Activated CD4-positive, alpha-beta memory T cell treated with anti-CD3 and anti-CD28 coated beads for 36 hours (primary cell): ENCODE measurements at regions not wholly inside any gene's neighbourhood (a gene's known extent, or its start where the extent isn't known, plus 50 kb on each side); places are given as distances from the start of the nearest gene placed in this dataset.
"Not testable (repeated sequence)": the region's sequence is repeated elsewhere in the genome, so short reads cannot be mapped to it uniquely, and the experiment has no call there.

Experiments
- CTCF ChIA-PET: fragments of 350-600 bp; sonication (Branson Sonifier 250); formaldehyde crosslinking; loops from one replicate; lab custom pipeline; 2021; ENCODE audit warnings: antibody characterized with exemption, inconsistent platforms; lab: Charles Lee
- POLR2A ChIA-PET: fragments of 350-600 bp; sonication (Branson Sonifier 250); formaldehyde crosslinking; loops from one replicate; lab custom pipeline; 2021; ENCODE audit warnings: antibody characterized with exemption; lab: Charles Lee
- DNase-seq: peaks from one replicate; pipeline ENCODE4 v3.0.0-alpha.2; 2020
- H3K27ac Mint-ChIP-seq: one replicate; pipeline ENCODE4 v1.8.0; 2021; ENCODE audit warnings: mixed read lengths
- H3K27me3 Mint-ChIP-seq: one replicate; pipeline ENCODE4 v1.8.0; 2021; ENCODE audit warnings: mixed read lengths
- H3K36me3 Mint-ChIP-seq: one replicate; pipeline ENCODE4 v1.8.0; 2021; ENCODE audit warnings: mixed read lengths
- H3K4me1 Mint-ChIP-seq: one replicate; pipeline ENCODE4 v1.8.0; 2021; ENCODE audit warnings: low read depth, mixed read lengths
- H3K4me3 Mint-ChIP-seq: one replicate; pipeline ENCODE4 v1.8.0; 2021; ENCODE audit warnings: mild to moderate bottlenecking, mixed read lengths
- H3K9me3 Mint-ChIP-seq: one replicate; pipeline ENCODE4 v1.8.0; 2021; ENCODE audit warnings: mixed read lengths
- intact Hi-C: fragments of 100-400 bp; cut with micrococcal nuclease; formaldehyde crosslinking; loops from one replicate; pipeline ENCODE4 v1.15.1; 2023

GRCh38 chr1:64340361-64340760 lies 129.6 kb upstream of the CACHD1 start:
- DNase-seq, result no peak
- H3K4me3 Mint-ChIP-seq, result no peak overlapping the region
- H3K27ac Mint-ChIP-seq, result no peak overlapping the region
- CTCF ChIA-PET, result no interaction called here
- H3K9me3 Mint-ChIP-seq, result no peaks in the 10 kb centered on the region
- H3K27me3 Mint-ChIP-seq, result peaks cover 2% of the 10 kb centered on the region
- H3K4me1 Mint-ChIP-seq, result no peaks in the 10 kb centered on the region
- intact Hi-C loops, result no loop called here
- POLR2A ChIA-PET, result no interaction called here
- H3K36me3 Mint-ChIP-seq, result no peaks in the 10 kb centered on the region

GRCh38 chr1:64343105-64343822 lies 126.7 kb upstream of the CACHD1 start:
- Mint-ChIP-seq H3K9me3 (no peaks in the 10 kb centered on the region), H3K27me3 (peaks cover 2% of the 10 kb centered on the region), H3K27ac (no peak overlapping the region), H3K4me3 (no peak overlapping the region), H3K4me1 (no peaks in the 10 kb centered on the region), H3K36me3 (no peaks in the 10 kb centered on the region)
- ChIA-PET CTCF (no interaction called here), POLR2A (no interaction called here)
- DNase-seq, result no peak
- intact Hi-C loops, result no loop called here

DNA sequence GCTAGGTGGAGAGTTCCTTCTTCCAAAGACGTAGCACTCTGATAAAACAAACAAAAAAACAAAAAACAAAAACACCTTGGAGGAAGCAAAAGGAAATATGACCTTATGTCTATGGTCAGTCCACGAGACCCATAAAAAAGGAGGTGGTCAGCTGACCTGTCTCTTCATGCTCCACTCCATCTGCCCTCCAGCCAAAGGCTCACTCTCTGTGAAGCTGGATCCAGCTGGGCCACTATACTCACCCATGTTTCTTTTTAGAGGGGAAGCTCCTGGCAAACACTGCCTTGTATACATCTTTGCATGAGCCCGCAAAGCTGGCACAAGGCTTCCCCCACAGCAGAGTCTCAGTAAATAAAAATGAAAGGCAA lies 126.1 kb upstream of the CACHD1 start:
- Mint-ChIP-seq H3K9me3 (no peaks in the 10 kb centered on the region), H3K4me1 (no peaks in the 10 kb centered on the region), H3K27me3 (peaks cover 2% of the 10 kb centered on the region), H3K36me3 (no peaks in the 10 kb centered on the region), H3K4me3 (no peak overlapping the region), H3K27ac (no peak overlapping the region)
- POLR2A ChIA-PET, result no interaction called here
- CTCF ChIA-PET, result no interaction called here
- intact Hi-C loops, result no loop called here
- DNase-seq, result no peak

DNA sequence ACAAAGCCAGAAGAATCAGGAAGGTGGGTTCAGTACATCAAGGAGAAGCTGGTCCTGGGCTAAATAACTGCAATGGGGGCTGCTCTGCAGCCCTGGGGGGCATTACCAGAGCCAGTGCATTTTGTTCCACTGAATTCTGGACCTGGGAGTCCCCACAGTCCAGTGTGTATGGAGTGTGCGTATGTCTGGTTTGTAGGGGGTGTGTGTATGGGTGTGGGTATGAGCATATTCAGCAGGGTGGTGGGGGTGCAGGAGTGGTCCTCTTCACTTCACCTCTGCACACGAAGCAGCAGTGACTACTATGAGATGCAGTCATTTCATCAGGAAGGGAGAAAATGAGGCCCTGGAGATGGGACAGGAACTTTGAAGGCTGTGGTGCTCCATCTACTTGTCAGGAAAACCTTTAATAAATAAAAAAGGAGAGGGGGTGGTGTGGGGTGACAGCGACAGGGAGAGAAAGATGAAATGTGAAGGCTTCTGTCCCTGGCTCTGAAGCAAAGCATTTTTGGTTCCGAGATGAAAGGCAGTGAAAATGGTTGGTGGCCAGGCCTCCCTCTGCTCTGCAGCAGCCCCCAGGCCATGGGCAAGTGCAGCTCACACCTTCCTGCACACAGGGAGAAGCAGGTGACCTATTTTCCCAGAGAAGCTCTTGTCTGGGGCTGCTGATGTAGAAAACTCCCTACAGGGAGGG lies 121.5 kb upstream of the CACHD1 start:
- Mint-ChIP-seq H3K36me3 (no peaks in the 10 kb centered on the region), H3K27ac (no peak overlapping the region), H3K9me3 (no peaks in the 10 kb centered on the region), H3K27me3 (no peaks in the 10 kb centered on the region), H3K4me3 (no peak overlapping the region), H3K4me1 (no peaks in the 10 kb centered on the region)
- intact Hi-C loops, result no loop called here
- POLR2A ChIA-PET, result no interaction called here
- CTCF ChIA-PET, result no interaction called here
- no peak for DNase-seq

GRCh38 chr1:64348961-64349648 lies 120.8 kb upstream of the CACHD1 start:
- no peak overlapping the region for H3K4me3 Mint-ChIP-seq
- DNase-seq, result no peak
- H3K4me1 Mint-ChIP-seq, result no peaks in the 10 kb centered on the region
- intact Hi-C loops, result no loop called here
- no peaks in the 10 kb centered on the region for H3K36me3 Mint-ChIP-seq
- ChIA-PET CTCF (no interaction called here), POLR2A (no interaction called here)
- no peak overlapping the region for H3K27ac Mint-ChIP-seq
- H3K27me3 Mint-ChIP-seq, result no peaks in the 10 kb centered on the region
- H3K9me3 Mint-ChIP-seq, result no peaks in the 10 kb centered on the region

GRCh38 chr1:64355534-64355933 lies 114.4 kb upstream of the CACHD1 start:
- intact Hi-C loops, H3K27me3 Mint-ChIP-seq, DNase-seq, H3K27ac Mint-ChIP-seq, POLR2A ChIA-PET, H3K4me3 Mint-ChIP-seq, H3K4me1 Mint-ChIP-seq, H3K9me3 Mint-ChIP-seq, CTCF ChIA-PET, H3K36me3 Mint-ChIP-seq: not testable (repeated sequence)

GRCh38 chr1:64356636-64357256 lies 113.2 kb upstream of the CACHD1 start:
- ChIA-PET POLR2A (no interaction called here), CTCF (no interaction called here)
- Mint-ChIP-seq H3K4me1 (no peaks in the 10 kb centered on the region), H3K36me3 (no peaks in the 10 kb centered on the region), H3K27ac (no peak overlapping the region), H3K9me3 (no peaks in the 10 kb centered on the region), H3K4me3 (no peak overlapping the region), H3K27me3 (peaks cover 8% of the 10 kb centered on the region)
- DNase-seq, result no peak
- intact Hi-C loops, result no loop called here

- no peak for DNase-seq
- H3K4me1 Mint-ChIP-seq, result no peaks in the 10 kb centered on the region
- H3K27me3 Mint-ChIP-seq, result peaks cover 8% of the 10 kb centered on the region
- H3K4me3 Mint-ChIP-seq, result no peak overlapping the region
- no peaks in the 10 kb centered on the region for H3K36me3 Mint-ChIP-seq
- ChIA-PET POLR2A (no interaction called here), CTCF (no interaction called here)
- intact Hi-C loops, result no loop called here
- H3K9me3 Mint-ChIP-seq, result no peaks in the 10 kb centered on the region
- no peak overlapping the region for H3K27ac Mint-ChIP-seq
Observed at GRCh38 chr1:64357422-64357821, 112.5 kb upstream of the CACHD1 start.

DNA sequence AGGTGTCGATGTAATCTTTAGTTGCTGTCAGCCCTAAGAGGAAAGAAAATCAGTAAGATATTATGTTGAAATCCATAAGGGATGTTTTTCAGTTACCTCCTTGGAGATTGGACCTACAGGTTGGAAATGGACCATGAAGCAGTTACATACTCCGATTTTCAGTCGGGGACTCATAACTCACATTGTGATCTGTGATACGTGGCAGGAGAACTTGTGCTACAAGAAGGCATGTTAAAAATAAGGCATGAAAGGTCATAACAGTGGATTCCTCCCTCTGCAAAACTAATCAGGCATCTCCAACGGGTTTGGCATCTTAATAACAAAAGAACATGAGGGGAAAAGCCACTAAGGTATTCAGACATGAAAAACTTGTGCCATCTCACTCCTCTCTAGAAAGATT lies 111.2 kb upstream of the CACHD1 start:
- Mint-ChIP-seq H3K27ac (no peak overlapping the region), H3K36me3 (no peaks in the 10 kb centered on the region), H3K4me3 (no peak overlapping the region), H3K27me3 (peaks cover 8% of the 10 kb centered on the region), H3K9me3 (no peaks in the 10 kb centered on the region), H3K4me1 (no peaks in the 10 kb centered on the region)
- intact Hi-C loops, result no loop called here
- DNase-seq, result no peak
- CTCF ChIA-PET, result no interaction called here
- POLR2A ChIA-PET, result no interaction called here

GRCh38 chr1:64361974-64362373 lies 108.0 kb upstream of the CACHD1 start:
- CTCF ChIA-PET, result no interaction called here
- intact Hi-C loops, result no loop called here
- H3K27ac Mint-ChIP-seq, result no peak overlapping the region

DNA sequence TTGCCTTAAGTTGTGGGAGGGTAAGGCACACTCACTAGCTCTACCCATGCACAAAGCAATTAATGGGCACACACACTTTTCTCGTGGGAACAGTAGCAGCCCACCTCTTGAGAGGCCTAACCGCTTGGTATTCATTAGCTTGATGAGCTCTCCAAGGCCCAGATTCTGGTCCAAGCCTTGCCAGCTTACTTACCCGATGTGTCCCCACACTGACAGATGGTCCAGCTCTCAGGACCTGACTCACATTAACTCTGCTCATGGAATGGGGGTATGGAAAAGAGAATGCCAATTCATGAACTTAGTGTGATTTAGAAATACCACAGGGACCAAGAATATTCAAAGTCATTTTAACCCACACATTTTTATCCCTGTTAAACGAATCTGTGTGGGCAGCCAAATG lies 106.8 kb upstream of the CACHD1 start:
- intact Hi-C loops, result no loop called here
- Mint-ChIP-seq H3K27ac (no peak overlapping the region), H3K27me3 (peaks cover 8% of the 10 kb centered on the region), H3K4me1 (no peaks in the 10 kb centered on the region), H3K36me3 (no peaks in the 10 kb centered on the region), H3K4me3 (no peak overlapping the region), H3K9me3 (no peaks in the 10 kb centered on the region)
- CTCF ChIA-PET, result no interaction called here
- no peak for DNase-seq
- POLR2A ChIA-PET, result no interaction called here

More at GRCh38 chr1:64361974-64362373, 108.0 kb upstream of the CACHD1 start:
- POLR2A ChIA-PET, result no interaction called here
- DNase-seq, result no peak
- no peaks in the 10 kb centered on the region for H3K4me1 Mint-ChIP-seq
- H3K9me3 Mint-ChIP-seq, result no peaks in the 10 kb centered on the region
- no peaks in the 10 kb centered on the region for H3K36me3 Mint-ChIP-seq
- no peak overlapping the region for H3K4me3 Mint-ChIP-seq
- H3K27me3 Mint-ChIP-seq, result peaks cover 13% of the 10 kb centered on the region

DNA sequence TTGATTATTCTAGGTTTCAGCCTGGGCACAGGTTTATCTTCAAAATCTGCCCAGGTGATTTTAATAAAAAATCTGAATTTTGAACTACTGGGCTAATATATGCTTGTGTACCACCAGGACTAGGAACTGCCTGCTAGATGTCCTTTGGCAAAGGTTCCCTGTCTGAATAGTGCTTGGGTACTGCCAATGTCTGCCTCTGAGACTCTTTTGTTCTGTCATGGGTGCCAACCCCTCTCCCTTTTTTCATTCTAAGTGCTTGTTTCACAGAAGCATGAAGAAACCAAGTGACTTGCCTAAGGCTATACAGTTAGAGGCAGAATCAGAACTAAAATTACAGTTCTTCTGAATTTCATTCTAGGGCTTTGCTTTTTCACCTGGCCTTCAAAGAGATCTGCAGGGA lies 106.3 kb upstream of the CACHD1 start:
- Mint-ChIP-seq H3K4me1 (no peaks in the 10 kb centered on the region), H3K36me3 (no peaks in the 10 kb centered on the region), H3K27ac (no peak overlapping the region), H3K27me3 (peaks cover 8% of the 10 kb centered on the region), H3K4me3 (no peak overlapping the region), H3K9me3 (no peaks in the 10 kb centered on the region)
- POLR2A ChIA-PET, result no interaction called here
- CTCF ChIA-PET, result no interaction called here
- intact Hi-C loops, result no loop called here
- no peak for DNase-seq
